ENCODE measurements at regions not wholly inside any gene's neighbourhood (a gene's known extent, or its start where the extent isn't known, plus 50 kb on each side); places are given as distances from the start of the nearest gene placed in this dataset.

GRCh38 chr1:67577646-67578045, 107.4 kb upstream of the GADD45A start:
- no peaks in the 10 kb centered on the region for H3K36me3 ChIP-seq (ENCODE audit: low read depth)
- H3K79me2 ChIP-seq (ENCODE audit: low read depth): no peaks in the 10 kb centered on the region
- H3K9me2 ChIP-seq (ENCODE audit: insufficient read depth): no peaks in the 10 kb centered on the region
- no peak overlapping the region for H3K4me2 ChIP-seq
- no peak overlapping the region for H3K4me3 ChIP-seq
- peaks cover 45% of the 10 kb centered on the region for H3F3A ChIP-seq (ENCODE audit: insufficient read depth, low read depth)
- intact Hi-C loops (cut with micrococcal nuclease; ENCODE audit: unreplicated experiment): no loop called here
- CTCF ChIA-PET: no interaction called here
- no peak for DNase-seq
- peaks cover 58% of the 10 kb centered on the region for H3K4me1 ChIP-seq (replicated peaks; ENCODE audit: insufficient read depth)
- TF ChIP-seq, protein P1, sequence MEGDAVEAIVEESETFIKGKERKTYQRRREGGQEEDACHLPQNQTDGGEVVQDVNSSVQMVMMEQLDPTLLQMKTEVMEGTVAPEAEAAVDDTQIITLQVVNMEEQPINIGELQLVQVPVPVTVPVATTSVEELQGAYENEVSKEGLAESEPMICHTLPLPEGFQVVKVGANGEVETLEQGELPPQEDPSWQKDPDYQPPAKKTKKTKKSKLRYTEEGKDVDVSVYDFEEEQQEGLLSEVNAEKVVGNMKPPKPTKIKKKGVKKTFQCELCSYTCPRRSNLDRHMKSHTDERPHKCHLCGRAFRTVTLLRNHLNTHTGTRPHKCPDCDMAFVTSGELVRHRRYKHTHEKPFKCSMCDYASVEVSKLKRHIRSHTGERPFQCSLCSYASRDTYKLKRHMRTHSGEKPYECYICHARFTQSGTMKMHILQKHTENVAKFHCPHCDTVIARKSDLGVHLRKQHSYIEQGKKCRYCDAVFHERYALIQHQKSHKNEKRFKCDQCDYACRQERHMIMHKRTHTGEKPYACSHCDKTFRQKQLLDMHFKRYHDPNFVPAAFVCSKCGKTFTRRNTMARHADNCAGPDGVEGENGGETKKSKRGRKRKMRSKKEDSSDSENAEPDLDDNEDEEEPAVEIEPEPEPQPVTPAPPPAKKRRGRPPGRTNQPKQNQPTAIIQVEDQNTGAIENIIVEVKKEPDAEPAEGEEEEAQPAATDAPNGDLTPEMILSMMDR (conservative IDR thresholded peaks at IDR 0.05): no peak
- no peak for TF ChIP-seq EZH2 (IDR thresholded peaks at IDR 0.05; ENCODE audit: low read depth)
- no peak overlapping the region for H3K27ac ChIP-seq
- no TSS peak for BruUV-seq (replicated peaks)
- no peaks in the 10 kb centered on the region for H4K20me1 ChIP-seq (ENCODE audit: insufficient read depth)
- POLR2A ChIA-PET (ENCODE audit: unreplicated experiment): interaction anchor here (0.6 kb wide), 1 partner anchor 172 kb away, joined by 3 read pairs; no protein-coding TSS in a partner anchor
- H3K9me3 ChIP-seq (ENCODE audit: insufficient read depth, low read depth): no peaks in the 10 kb centered on the region
- H3K27me3 ChIP-seq (ENCODE audit: insufficient read depth, low read depth): no peaks in the 10 kb centered on the region
- no peak overlapping the region for H2AFZ ChIP-seq

- Histone ChIP-seq H4K20me1 (ENCODE audit: insufficient read depth) (no peaks in the 10 kb centered on the region), H3K9me2 (ENCODE audit: insufficient read depth) (no peaks in the 10 kb centered on the region), H3K4me1 (replicated peaks; ENCODE audit: insufficient read depth) (peaks cover 58% of the 10 kb centered on the region), H3K36me3 (ENCODE audit: low read depth) (no peaks in the 10 kb centered on the region), H2AFZ (no peak overlapping the region), H3F3A (ENCODE audit: insufficient read depth, low read depth) (peaks cover 45% of the 10 kb centered on the region), H3K27ac (peak overlapping the region; percentile 85; the same call in 1 of the 2 replicates), H3K27me3 (ENCODE audit: insufficient read depth, low read depth) (no peaks in the 10 kb centered on the region), H3K4me3 (no peak overlapping the region), H3K4me2 (no peak overlapping the region), H3K79me2 (ENCODE audit: low read depth) (no peaks in the 10 kb centered on the region), H3K9me3 (ENCODE audit: insufficient read depth, low read depth) (no peaks in the 10 kb centered on the region)
- no peak for DNase-seq
- ChIA-PET POLR2A (ENCODE audit: unreplicated experiment) (interaction anchor here (0.6 kb wide), 1 partner anchor 171 kb away, joined by 3 read pairs; no protein-coding TSS in a partner anchor), CTCF (interaction anchor here (0.6 kb wide), 1 partner anchor 72 kb away, joined by 8 read pairs; no protein-coding TSS in a partner anchor)
- no peak for TF ChIP-seq EZH2 (IDR thresholded peaks at IDR 0.05; ENCODE audit: low read depth)
- TF ChIP-seq, protein P1 (conservative IDR thresholded peaks at IDR 0.05): no peak
- intact Hi-C loops (cut with micrococcal nuclease; ENCODE audit: unreplicated experiment): no loop called here
- no TSS peak for BruUV-seq (replicated peaks)
These were observed 106.5 kb upstream of the GADD45A start for GRCh38 chr1:67578397-67579020.

DNA sequence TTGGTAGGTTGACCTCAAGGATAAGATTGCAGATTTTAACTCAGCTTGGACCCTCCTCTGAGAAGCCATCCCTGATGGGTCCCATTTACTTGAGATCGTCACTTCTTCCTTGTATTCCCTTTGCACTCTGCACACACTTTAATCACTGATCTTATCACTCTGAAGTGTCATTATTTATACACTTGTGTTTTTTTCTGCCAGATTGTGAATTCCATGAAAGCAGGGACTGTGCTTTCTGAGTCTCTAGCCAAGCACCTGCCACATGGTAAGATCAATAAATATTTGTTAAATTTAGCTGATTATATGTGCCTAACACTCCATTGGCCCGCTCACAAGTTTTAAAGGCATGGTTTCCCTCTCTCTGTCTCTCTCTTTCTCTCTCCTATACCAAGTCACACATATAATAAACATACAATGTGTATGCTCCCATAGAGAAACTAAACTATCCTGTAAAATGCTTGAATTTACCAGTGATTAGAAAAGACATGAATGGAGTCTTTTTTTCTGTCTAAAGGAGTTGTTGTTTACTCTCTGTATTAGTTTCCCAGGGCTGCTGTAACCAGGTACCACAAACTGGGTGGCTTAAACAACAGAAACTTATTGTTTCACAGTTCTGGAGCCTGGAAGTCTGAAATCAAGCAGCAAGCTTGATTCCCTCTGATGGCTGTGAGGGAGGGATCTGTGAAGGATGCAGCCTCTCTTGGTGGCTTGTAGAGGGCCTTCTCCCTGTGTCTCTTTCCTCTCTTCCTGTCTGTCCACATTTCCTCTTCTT, 105.2 kb upstream of the GADD45A start:
- intact Hi-C loops (cut with micrococcal nuclease; ENCODE audit: unreplicated experiment): loop anchor here (1.0 kb wide), 1 partner anchor 10 kb away; no protein-coding TSS in a partner anchor
- no peaks in the 10 kb centered on the region for H3K9me3 ChIP-seq (ENCODE audit: insufficient read depth, low read depth)
- no peak overlapping the region for H2AFZ ChIP-seq
- DNase-seq: peak in 1 of 2 experiments; percentile 85
- no peaks in the 10 kb centered on the region for H4K20me1 ChIP-seq (ENCODE audit: insufficient read depth)
- H3K4me2 ChIP-seq: peak overlapping the region; percentile 54
- H3K4me3 ChIP-seq: no peak overlapping the region
- no peaks in the 10 kb centered on the region for H3K79me2 ChIP-seq (ENCODE audit: low read depth)
- H3K4me1 ChIP-seq (replicated peaks; ENCODE audit: insufficient read depth): peaks cover 59% of the 10 kb centered on the region
- H3K36me3 ChIP-seq (ENCODE audit: low read depth): no peaks in the 10 kb centered on the region
- peaks cover 45% of the 10 kb centered on the region for H3F3A ChIP-seq (ENCODE audit: insufficient read depth, low read depth)
- TF ChIP-seq, protein P1 (conservative IDR thresholded peaks at IDR 0.05): no peak
- TF ChIP-seq EZH2 (IDR thresholded peaks at IDR 0.05; ENCODE audit: low read depth): no peak
- H3K27ac ChIP-seq: peak overlapping the region; percentile 85
- ChIA-PET POLR2A (ENCODE audit: unreplicated experiment) (interaction anchor here (0.9 to 1.1 kb wide), 4 partner anchors 9 to 105 kb away, joined by 4 to 18 read pairs (median 6); partner anchors contain the start of gene GADD45A), CTCF (interaction anchor here (0.7 to 1.1 kb wide), 2 partner anchors 9 to 25 kb away, joined by 3 read pairs; no protein-coding TSS in a partner anchor)
- H3K27me3 ChIP-seq (ENCODE audit: insufficient read depth, low read depth): no peaks in the 10 kb centered on the region
- H3K9me2 ChIP-seq (ENCODE audit: insufficient read depth): no peaks in the 10 kb centered on the region
- BruUV-seq (replicated peaks): no TSS peak

Data from PC-9 (cell line).